GM18498 (cell line): ENCODE measurements at regions not wholly inside any gene's neighbourhood (a gene's known extent, or its start where the extent isn't known, plus 50 kb on each side); places are given as distances from the start of the nearest gene placed in this dataset.

Experiments used
- ATAC-seq: cut with Tn5 transposase; IDR thresholded peaks from one replicate; pipeline ENCODE4 v1.9.1; 2021; ENCODE audit warnings: mild to moderate bottlenecking, moderate library complexity; ENCODE audit not compliant: unreplicated experiment

- no peak for ATAC-seq
Measured at GRCh38 chr14:98114946-98115345, 1157.1 kb downstream of the BCL11B start.

GRCh38 chr14:98118749-98119148 lies 1153.2 kb downstream of the BCL11B start:
- no peak for ATAC-seq

- ATAC-seq: no peak
Measured at GRCh38 chr14:98119739-98120138, 1152.3 kb downstream of the BCL11B start.

GRCh38 chr14:98120831-98121464 lies 1151.0 kb downstream of the BCL11B start:
- ATAC-seq: no peak

GRCh38 chr14:98122527-98122926 lies 1149.5 kb downstream of the BCL11B start:
- ATAC-seq: no peak

- ATAC-seq: no peak
Measured at GRCh38 chr14:98130691-98131090, 1141.3 kb downstream of the BCL11B start.

- no peak for ATAC-seq
Measured at GRCh38 chr14:98131406-98131805, 1140.6 kb downstream of the BCL11B start.

GRCh38 chr14:98133806-98134205 lies 1138.2 kb downstream of the BCL11B start:
- no peak for ATAC-seq

- ATAC-seq: no peak
Measured at GRCh38 chr14:98136012-98136789, 1135.8 kb downstream of the BCL11B start.

GRCh38 chr14:98137131-98138025 lies 1134.6 kb downstream of the BCL11B start:
- no peak for ATAC-seq

- no peak for ATAC-seq
Measured at GRCh38 chr14:98138666-98139065, 1133.3 kb downstream of the BCL11B start.

- no peak for ATAC-seq
Measured at GRCh38 chr14:98140862-98141530, 1131.0 kb downstream of the BCL11B start.

- no peak for ATAC-seq
Measured at GRCh38 chr14:98143566-98143965, 1128.4 kb downstream of the BCL11B start.

- no peak for ATAC-seq
Measured at GRCh38 chr14:98144964-98145363, 1127.0 kb downstream of the BCL11B start.

- ATAC-seq: no peak
Measured at GRCh38 chr14:98146416-98146815, 1125.6 kb downstream of the BCL11B start.

GRCh38 chr14:98154254-98154653 lies 1117.7 kb downstream of the BCL11B start:
- no peak for ATAC-seq

- no peak for ATAC-seq
Measured at GRCh38 chr14:98156411-98156810, 1115.6 kb downstream of the BCL11B start.

GRCh38 chr14:98160901-98161300 lies 1111.1 kb downstream of the BCL11B start:
- no peak for ATAC-seq

- ATAC-seq: no peak
Measured at GRCh38 chr14:98161356-98161755, 1110.6 kb downstream of the BCL11B start.

- no peak for ATAC-seq
Measured at GRCh38 chr14:98162856-98163805, 1108.9 kb downstream of the BCL11B start.
